Inflammatory macrophage (primary cell): ENCODE measurements at regions not wholly inside any gene's neighbourhood (a gene's known extent, or its start where the extent isn't known, plus 50 kb on each side); places are given as distances from the start of the nearest gene placed in this dataset.
A peak's percentile ranks its signal among the peaks of the same experiment; 100 is the strongest.

Experiments
- DNase-seq, 2 donors: peaks; one replicate each; pipeline ENCODE4 v3.0.0-alpha.2; 2020 to 2022

DNA sequence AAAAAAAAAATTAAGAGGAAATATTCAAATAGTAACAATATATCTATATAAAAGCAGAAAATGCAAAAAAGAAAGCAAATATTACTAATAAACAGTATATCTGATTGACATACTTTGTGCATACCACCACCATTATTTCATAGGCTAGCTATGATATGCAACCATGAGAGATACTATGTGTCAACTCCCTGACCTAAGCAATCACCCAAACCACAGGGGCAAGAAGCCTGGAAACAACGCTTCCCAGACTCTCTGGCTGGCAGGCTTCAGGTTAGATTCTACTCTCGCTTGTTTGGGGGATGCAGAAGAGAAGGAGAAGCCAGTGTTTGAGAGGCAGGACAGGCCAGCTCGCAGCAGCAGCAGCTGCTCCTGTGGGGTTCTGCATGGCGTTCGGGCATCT, 169.3 kb upstream of the TPM1 start:
- DNase-seq: no peak

DNA sequence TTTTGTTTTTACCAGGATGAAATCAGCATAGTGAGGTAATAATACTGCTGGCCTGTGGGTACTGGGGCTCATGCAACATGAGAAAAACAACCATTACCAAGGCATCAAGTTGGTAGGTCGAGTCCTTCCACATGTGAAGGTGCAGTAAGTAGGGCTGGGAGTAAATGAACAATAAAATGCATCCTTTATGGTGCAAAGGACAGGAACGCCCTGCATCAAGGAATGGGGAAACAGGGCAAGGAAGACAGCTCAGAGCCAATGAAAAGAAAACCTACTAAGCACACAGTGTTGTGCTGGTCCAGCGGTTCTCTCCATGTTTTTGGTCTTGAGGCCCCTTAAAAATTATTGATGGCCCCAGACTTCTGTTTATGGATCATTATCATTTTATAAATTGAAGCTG, 168.5 kb upstream of the TPM1 start:
- DNase-seq: no peak

DNA sequence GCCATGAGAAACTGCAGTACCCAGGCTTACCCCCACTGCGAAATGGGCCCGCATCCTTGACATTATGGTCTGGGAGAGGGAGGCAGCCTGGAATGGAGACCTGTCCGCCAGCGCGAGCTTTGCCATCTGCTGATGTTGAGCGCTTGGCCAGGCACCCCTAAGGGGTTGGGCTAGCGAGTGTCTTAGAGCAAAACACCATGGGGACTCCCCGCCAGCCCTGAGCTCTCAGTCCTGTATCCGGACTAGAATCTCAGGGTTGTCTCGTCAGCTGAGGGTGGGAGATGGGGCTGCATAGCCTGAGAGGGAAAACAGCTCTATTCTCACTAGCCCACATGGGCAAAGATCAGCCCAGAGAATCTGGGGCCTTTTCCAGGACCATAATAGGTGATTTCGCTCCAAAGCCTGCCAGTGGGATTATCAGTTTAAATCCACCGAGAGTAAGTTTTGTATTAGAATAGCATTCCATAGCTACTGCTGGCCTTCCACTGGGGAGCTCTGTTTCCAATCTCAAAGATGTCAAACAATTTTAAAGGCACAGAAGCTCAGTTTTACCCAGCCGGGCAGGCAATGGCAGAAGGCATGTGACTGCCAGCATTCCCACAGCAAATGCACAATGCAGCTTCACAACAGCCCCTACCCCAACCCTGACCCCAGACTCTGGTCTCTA, 167.5 kb upstream of the TPM1 start:
- DNase-seq: no peak

DNA sequence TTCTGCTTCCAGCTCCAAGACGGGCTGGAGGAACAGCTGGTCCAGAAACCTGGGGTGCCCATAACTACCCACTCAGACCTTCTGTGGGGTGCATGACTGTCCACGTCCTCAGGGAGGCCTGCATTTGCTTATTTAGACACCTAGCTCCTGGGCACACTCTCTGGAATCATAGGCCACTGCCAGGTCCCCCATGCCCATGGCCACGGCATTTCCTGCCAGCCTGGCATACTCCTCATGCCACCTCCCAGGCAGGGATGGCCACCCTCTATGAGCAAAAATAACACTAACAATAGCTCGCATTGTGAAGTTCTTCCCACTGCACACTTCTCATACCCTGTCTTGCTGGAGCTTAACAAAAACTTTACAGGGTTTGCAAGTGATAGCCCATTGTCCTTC, 166.9 kb upstream of the TPM1 start:
- no peak for DNase-seq

DNA sequence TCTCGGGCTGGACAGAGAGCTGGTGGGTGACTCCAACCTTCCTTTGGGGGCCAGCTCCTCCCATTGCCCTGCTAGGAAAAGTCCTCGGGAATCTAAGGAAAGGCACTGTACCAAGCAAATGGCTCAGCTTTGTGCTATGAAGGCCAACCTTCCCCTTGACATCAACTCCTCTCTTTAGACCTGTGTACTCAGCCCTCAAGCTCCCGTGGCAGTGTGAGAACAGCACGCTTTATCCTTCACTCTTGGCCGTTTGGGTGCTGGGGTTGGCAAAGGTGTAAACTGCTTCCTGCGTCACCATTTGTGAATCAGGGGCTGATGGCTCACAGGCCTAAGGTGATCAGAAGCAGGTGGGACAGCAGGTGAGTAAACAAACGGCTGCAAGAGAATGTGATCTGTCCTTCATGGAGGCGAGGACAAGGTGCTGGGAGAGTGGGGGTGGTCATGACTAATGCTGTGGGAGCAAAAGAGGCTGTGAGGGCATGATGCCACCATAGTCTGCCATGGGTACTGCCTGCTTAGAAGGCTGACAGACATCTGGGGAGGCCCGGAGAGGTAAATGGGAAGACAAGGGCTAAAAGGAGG, 165.2 kb upstream of the TPM1 start:
- no peak for DNase-seq

DNA sequence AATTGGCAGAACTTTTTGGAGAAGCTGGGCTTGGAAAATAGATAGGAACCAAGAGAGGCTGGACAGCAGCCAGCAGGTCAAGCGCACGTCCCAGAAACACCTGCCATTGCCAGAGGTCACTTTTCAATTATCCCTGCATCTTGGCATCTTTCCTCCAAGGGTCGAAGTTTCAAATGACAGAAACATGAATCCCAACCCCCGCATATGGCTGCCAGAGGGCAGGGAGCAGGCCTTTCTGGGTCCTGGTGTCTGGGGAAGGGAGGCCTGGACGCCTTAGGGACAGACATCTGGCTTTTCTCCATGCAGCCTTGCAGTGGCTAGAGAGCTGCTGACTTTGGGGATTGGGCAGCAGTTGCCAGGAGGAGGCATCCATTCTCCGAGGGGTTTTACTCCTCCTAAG, 164.5 kb upstream of the TPM1 start:
- no peak for DNase-seq

DNA sequence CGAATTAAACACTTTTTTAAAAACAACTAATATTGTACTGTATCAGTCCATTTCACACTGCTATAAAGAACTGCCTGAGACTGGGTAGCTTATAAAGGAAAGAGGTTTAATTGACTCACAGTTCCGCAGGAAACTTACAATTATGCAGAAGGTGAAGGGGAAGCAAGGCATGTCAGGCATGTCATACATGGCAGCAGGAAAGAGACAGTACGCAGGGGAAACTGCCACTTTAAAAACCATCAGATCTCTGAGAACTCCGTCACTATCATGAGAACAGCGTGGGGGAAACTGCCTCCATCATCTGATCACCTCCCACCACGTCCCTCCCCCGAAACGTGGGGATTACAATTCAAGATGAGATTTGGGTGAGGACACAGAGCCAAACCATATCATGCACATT, 162.8 kb upstream of the TPM1 start:
- DNase-seq: peak; percentile 38 to 41

DNA sequence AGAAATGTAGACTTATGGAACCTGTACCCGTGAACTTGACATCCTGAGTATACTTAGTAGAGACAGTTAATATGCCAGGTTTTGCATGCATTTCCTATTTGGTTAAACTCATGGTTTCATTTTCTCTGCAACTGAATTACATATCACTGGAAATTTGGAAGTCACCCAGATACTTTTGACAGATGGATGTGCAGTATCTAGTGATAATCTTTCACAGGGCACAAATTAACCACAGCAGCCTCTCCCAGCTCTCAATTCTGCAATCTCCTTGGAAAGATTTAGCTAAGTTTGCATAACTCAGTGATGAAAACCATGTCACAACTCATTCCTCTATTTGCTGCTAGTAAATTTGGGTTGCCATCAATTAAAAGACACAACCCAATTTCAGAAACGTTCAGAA, 162.3 kb upstream of the TPM1 start:
- peak; percentile 13 to 57 for DNase-seq

DNA sequence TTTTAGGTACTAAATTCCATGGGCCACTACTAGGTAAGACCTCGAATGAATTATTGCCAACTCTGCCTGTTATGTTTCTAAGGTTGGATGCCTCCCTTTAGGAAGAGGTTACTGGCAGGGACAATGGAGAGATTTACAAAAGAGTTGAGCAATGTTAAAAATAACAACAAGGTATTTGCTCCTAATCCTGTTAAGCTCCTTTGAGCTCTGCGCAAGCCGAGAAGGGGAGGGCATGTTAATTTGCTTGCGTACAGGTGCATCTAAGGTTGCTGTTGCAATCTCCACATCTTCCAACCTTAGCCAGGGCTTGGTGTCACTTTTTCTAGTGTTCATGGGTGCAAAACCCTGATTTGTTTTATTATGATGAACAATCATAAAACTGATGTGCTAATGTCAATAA, 161.5 kb upstream of the TPM1 start:
- no peak for DNase-seq

DNA sequence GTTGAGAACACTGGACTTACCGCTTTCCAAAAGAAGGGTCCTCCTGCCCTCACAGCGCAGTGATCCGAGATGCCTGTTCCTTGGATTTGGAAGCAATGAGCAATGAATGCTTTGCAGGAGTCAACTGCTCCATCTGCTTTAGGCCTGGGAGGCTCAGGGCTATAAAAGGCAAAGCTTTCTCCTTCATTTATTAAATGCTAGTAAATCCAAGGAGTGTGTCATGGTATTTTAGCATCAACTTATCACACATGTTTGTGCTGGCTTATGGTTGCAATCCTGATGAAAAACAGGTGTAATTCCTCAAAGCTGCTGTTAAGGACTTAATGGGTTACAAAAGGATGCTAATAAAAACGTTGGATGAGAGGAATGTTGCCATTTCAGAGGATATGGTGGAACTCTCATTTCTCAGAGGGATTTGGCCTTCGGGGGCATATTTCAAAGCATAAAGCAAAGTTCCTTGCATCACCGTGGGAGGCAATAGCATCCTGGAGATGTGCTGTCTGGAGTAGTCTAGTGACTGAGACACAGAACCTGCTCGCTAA, 158.5 kb upstream of the TPM1 start:
- no peak for DNase-seq

DNA sequence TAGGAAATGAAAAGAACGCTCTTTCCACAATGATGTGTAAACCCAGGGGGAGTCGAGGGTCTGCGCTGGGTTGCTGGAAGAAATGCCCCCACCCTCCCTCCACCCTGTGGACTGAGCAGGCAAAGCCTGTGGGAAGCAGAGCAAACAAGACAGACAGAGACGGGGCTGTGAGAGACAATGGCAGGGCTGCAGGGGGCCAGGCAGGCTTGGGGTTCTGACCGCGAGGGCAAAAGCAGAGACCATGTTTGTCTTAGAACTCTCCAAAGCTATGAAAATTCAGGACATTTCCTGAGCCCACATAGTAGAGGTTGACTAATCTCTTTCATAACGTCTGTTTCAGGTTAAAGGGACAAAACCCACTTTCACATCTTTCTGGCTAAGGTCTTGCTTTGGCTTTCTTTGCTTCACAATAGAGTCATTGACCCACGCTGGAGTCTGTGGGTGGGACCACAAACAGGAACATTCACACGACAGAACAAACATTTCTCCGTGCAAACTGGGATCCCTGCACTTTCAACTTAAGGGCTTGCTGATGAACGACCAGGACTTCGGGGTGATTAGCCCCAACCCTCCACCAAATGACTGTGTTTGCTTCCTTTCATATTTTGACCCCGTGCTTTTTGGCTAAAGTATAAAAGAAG, 156.0 kb upstream of the TPM1 start:
- peak; percentile 60 to 79 for DNase-seq

DNA sequence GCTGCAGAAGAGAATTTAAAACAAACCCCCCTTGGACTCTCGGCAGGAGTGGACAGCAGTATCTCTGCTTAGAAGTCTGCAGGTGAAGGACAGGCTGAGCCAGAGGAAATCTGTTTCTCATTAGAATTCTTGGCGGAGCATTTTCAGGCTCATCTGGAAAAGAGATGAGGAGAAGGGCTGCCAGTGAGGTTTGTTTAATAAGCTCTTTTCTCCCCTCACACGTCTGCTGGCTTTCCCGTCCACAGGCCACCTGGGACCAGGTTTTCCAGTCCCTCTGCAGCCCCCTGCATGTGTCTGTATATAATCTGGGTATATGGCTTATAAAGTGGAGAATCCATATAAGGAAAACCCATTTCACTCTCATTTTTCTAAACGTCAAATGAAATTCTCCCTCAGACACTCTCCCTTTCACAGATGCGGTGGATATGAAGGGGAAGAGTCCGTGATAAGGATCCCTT, 155.4 kb upstream of the TPM1 start:
- no peak for DNase-seq

DNA sequence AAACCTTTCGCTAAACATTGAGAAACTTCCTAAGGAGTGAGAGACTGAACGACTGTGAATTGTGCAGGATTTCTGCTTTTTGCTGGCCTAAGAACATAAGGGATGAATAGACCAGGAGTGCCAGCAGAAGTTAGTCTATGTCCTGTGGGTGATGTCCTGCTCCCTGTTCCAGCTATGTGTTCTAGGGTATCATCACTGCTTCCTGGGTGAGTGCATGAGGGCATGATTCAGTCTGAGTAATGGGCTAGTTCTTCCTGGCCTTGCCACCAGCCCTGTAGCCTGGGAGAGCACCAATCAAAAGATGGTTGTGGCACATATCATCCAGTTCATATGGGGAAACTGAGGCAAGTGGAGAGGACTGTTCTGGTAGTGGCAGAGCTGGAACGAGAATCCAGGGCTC, 153.9 kb upstream of the TPM1 start:
- peak in 1 of 2 donors; percentile 18 for DNase-seq

DNA sequence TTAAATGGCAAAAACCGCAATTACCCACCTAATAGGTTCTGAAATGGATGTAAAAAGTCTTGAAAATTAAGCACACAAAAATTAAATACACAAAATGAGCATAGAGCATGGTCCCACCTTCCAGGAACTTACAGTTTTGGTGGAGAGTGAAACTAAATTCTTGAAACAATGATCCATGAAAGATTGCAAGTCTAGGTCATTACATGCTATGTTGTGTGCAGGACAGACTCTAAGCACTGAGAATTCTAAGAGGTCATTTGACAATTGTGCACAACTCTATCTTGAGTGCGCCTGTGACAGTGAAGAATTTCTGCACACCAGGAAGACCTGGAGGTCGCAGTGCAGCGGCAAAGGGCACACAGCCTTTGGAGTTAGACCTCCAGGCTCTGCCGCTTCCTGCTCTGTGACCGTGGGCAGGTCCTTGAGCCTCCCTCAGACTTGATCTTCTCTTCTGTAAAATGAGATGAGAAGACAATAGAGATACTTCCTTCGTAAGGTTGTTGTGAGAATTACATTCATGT, 153.3 kb upstream of the TPM1 start:
- DNase-seq: no peak

DNA sequence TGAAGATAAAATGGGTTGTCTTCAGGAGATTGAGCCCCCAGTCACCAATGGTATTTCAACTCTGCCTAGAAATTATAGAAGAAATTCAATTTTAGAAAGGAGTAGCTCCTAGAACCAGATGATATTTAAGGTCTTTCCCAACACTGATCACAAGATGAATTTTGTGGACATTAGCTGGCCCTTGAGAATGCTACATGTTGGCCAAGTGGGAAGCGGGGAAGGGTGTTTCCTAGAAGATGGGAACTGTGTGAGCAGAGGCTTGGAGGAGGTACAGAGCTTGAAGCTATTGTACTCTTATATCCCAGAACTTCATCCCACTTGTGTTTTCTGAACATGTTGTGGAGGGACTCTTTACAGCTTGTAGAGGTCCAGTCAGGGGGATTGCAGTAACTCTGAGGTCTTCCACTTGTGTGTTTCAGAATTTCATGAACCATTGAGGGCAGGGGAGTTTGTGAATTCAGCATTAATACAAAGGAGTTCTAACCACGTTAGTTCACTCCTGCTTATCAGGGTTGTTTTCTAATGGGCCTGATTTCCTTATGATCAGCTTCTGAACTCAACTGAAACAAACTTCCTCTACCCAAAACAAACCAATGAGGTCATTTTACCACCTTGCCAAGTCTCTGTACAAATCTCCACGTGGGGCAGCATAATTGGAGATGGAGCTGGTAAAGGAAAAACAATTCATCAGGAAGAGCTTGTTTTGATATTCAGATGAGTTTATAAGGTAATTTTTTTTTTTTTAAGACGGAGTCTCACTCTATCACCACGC, 152.6 kb upstream of the TPM1 start:
- DNase-seq: no peak

DNA sequence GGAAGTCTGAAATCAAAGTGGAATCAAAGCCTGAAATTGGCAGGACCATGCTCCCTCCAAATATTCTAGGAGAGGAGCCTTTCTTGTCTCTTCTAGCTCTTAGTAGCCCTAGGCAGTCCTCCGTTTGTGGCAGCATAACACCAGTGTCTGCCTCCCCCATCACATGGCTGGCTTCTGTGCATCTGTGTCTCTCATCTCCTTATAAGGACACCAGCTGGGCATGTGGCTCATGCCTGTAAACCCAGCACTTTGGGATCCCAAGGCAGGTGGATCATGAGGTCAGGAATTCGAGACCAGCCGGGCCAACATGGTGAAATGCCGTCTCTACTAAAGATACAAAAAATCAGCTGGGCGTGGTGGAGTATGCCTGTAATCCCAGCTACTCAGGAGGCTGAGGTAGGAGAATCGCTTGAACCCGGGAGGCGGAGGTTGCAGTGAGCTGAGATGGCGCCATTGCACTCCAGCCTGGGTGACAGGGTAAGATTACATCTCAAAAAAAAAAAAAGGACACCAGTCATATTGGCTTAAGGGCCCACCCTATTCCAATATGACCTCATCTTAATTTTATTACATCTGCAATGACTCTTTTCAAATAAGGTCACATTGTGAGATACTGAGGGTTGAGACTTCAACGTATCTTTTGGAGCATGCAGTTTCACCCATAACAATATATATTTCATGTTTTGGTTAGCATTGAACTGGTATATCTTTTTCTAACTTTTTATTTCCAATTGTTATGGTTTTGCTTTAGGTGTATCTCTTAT, 148.0 kb upstream of the TPM1 start:
- no peak for DNase-seq

DNA sequence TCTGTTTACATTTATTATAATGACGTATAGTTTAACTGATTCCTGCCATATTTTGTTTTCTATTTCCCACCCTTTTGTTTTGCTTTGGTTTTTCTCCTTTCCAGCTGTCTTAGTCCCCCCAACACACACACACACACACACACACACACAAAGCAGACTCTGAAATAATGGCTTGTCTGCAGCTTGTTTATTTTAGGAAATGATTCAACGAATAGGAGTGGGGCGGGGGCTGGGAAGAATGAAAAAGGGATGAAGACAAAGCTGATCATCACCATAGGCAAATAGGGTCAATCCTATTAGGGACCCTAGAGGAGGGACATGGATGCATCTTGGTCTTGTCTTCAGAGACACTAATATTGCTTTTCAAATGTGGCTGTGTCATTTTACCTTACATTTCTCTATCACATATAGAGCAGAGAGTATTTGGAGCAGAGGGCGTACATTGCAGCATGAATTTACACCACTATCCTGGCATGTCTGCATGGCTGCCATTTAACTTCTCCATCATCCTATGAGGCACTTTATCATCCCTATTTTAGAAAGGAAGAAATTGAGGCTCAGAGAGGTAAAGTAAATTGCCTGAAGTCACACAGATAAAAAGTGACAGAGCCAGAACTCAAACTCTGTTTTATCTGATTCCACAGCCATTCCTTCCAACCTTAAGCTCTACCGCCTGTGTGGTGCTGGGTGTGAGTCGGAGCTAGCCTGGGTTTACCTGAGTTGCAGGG, 147.2 kb upstream of the TPM1 start:
- DNase-seq: no peak

DNA sequence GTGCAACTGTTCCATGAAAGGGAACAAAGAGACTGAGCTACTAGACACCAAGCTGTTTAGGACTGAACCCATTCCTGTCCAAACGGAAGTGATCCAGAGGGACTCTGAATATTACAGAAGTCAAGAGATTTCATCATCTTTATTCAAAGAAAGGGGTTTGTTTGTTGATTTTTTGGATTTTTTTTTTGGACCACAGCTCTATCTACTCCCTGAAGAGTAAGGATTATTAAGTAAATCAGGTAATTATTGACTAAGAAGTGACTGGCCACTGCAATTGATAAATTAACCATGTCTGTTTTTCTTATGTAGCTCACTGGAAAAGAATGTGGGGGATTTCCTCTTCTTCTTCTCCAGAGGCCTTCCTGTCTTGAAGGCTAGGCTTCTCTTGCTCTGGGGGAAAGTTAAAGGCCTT, 146.6 kb upstream of the TPM1 start:
- DNase-seq: no peak

DNA sequence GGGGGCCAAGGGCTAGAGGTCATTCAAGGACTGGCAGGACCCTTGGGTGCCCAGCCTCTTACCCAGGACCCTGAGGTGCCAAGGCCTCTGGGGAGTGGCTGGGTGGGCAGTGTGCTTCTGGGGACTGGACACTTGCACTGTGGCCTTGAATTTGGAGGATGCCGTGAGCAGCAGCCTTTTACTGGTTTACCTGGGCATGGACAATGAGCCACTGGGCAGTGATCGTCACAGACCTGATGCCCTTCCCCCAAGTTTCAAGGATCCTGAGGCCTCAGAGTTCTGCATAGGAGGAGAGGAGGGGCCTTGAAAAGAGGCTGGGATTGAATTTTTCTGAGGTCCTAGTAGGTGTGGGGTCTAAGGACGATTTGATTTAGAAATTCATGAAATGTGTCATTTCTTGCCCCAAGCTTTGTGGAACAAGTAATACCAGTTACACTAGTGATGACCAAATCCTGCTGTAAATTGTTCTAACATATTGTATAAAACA, 146.1 kb upstream of the TPM1 start:
- no peak for DNase-seq

DNA sequence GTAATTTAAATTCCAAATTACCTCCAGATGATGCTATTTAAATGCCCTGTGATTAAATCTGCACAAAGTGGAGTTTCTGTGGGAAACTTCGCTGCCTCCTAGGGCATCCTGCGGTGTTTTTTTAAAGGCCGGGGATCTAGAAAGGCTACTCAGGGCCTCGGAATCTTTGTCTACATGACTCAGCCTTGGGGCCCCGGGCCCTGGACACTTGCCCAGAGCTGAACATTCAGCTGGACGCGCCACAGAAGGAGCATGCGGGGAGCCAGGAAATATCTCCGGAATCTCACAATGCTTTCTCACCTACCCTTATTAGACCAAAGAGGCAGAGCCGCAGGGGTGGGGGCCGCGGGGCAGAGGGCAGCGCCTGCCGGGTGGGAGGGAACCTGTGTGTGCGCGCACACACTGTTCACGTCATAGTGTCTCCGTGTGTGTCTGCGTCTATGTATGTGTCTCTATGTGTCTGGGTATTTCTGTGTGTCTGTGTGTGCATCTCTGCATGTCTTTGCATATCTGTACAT, 145.5 kb upstream of the TPM1 start:
- no peak for DNase-seq

DNA sequence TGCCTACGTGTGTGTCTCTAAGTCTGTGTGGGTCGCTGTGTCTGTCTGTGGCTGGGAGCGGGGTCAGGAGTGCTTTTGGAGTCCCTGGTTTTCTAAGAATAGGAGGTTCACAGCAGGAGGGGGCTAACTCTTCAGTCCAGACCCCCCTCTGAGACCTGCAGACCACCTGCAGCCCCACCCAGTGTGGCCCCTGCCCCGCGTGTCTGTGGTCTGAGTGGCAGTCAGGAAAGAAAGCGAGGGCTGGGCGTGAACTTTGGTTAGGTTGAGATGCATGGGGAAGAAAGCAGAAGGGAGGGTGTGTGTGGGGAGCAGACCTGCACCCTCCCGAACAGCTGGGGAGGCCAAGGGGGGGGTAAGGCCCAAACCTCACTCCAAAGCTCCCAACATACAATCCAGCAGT, 144.9 kb upstream of the TPM1 start:
- no peak for DNase-seq
